ENCODE measurements at regions not wholly inside any gene's neighbourhood (a gene's known extent, or its start where the extent isn't known, plus 50 kb on each side); places are given as distances from the start of the nearest gene placed in this dataset.

DNA sequence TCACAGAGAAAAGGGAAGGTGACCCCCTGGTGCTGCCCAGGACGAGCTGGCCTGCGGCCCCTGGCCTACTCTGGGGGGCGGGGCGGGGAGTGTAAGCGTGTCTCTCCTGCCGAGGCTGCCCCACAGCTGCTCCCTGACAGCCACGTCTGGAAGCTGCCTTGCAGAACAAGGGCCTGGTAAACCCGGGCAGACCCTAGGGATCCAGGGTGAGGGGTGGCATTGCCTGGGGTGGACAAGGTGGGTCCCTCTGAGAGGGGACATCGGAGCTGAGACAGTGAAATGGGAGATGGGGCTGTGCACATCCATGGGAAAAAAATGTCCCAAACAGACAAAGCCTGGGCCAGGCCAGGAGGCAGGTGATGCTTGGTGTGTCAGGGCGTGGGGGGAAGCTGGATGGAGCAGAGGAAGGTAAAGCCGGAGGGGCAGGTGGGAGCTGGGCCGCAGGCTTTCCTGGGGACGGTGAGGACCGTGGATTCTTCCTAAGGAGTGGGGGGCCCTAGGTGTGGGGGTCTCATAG, 66.0 kb upstream of the HDAC4 start:
- Histone ChIP-seq H3K9me3 (ENCODE audit: severe bottlenecking) (no peaks in the 10 kb centered on the region), H3K4me1 (ENCODE audit: insufficient read depth, poor library complexity, severe bottlenecking) (peaks cover 7% of the 10 kb centered on the region), H3K27me3 (ENCODE audit: insufficient read depth, poor library complexity, severe bottlenecking) (no peaks in the 10 kb centered on the region), H3K4me3 (ENCODE audit: severe bottlenecking) (no peak overlapping the region), H3K27ac (ENCODE audit: poor library complexity, severe bottlenecking) (no peak overlapping the region), H3K36me3 (ENCODE audit: low read depth) (no peaks in the 10 kb centered on the region)
- DNase-seq (ENCODE audit: low spot score): peak; percentile 61
- ATAC-seq (ENCODE audit: low read depth): no peak
- TF ChIP-seq, protein P1, sequence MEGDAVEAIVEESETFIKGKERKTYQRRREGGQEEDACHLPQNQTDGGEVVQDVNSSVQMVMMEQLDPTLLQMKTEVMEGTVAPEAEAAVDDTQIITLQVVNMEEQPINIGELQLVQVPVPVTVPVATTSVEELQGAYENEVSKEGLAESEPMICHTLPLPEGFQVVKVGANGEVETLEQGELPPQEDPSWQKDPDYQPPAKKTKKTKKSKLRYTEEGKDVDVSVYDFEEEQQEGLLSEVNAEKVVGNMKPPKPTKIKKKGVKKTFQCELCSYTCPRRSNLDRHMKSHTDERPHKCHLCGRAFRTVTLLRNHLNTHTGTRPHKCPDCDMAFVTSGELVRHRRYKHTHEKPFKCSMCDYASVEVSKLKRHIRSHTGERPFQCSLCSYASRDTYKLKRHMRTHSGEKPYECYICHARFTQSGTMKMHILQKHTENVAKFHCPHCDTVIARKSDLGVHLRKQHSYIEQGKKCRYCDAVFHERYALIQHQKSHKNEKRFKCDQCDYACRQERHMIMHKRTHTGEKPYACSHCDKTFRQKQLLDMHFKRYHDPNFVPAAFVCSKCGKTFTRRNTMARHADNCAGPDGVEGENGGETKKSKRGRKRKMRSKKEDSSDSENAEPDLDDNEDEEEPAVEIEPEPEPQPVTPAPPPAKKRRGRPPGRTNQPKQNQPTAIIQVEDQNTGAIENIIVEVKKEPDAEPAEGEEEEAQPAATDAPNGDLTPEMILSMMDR (IDR thresholded peaks at IDR 0.05; ENCODE audit: poor library complexity, severe bottlenecking): no peak

DNA sequence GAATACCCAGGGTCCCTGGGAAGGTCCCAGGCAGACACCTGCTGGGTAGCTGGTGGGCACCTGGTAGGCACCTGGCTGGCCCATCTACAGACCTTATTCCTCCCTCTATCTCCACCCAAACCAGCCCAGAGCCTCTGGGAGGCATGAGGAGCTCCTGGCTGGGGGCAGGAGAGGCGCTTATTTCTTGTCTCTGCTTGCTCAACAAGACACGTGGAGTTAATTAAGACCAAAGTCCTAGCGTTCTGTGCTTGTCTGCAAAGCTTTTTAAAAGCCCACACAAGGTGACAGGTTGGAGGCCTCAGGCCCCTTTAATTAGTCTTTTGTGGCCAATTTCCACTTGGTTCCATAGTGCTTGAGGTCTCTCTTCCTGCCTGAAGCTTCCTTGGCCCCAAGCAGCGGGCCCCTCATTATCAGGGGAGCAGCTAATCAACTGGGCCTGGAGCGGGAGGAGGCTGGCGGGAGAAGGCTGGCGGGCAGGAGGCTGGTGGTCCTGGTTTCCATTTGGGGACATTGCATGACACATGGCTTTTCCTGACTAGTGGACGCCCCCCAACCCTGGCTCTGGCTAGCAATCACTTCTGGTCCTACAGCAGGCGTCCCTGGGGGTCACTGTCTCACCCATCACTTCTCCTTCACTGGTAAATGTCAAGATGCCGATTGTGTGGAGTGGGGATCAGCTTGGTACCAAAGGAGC, 65.4 kb upstream of the HDAC4 start:
- Histone ChIP-seq H3K4me3 (ENCODE audit: severe bottlenecking) (no peak overlapping the region), H3K4me1 (ENCODE audit: insufficient read depth, poor library complexity, severe bottlenecking) (peaks cover 7% of the 10 kb centered on the region), H3K36me3 (ENCODE audit: low read depth) (no peaks in the 10 kb centered on the region), H3K27me3 (ENCODE audit: insufficient read depth, poor library complexity, severe bottlenecking) (no peaks in the 10 kb centered on the region), H3K27ac (ENCODE audit: poor library complexity, severe bottlenecking) (no peak overlapping the region), H3K9me3 (ENCODE audit: severe bottlenecking) (no peaks in the 10 kb centered on the region)
- TF ChIP-seq, protein P1 (IDR thresholded peaks at IDR 0.05; ENCODE audit: poor library complexity, severe bottlenecking): no peak
- ATAC-seq (ENCODE audit: low read depth) (no peak), DNase-seq (ENCODE audit: low spot score) (peak; percentile 34)

DNA sequence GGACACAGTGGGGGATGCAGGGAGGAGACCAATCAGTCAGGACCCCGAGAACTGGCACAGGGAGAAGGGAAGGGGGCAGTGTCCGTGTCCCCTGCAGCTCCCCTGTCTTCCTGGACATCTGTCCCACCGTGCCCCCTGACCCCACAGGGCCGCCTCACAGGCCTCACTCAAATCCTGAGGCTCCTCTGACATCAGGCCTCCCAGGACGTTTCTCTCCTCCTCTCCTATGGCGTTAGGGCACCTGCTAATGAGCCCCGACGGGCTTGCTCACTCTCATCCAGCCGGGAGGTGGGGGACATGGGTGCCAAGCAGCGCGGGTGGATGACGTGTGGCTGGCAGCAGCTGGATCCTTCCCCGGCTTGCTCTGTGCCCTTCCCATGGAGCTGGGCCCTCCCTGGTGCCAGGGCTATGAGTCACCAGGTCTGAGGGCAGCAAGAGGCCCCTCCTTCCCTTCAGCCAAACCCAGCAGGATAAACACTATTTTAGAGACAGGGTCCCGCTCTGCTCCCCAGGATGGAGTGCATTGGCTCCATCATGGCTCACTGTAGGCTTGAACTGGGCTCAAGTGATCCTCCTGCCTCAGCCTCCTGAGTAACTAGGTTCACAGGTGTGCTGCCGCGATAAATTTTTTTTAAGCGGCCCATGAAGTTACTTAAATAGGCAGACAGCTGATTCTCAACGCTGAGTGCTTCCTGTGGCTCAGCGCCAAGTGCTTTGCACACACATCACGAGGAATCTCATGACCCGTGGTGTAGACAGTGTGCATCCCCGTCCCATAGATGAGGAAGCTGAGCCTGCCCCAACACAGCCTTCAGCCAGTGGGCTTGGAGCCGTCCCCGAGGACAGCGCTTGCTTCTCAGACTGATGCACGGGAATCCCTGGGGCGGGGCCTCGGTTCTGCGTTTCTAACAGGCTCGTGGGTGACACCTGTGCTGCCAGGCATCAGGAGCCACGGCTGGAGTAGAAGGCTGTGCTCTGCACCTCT, 64.5 kb upstream of the HDAC4 start:
- TF ChIP-seq, protein P1 (IDR thresholded peaks at IDR 0.05; ENCODE audit: poor library complexity, severe bottlenecking): no peak
- peaks cover 7% of the 10 kb centered on the region for H3K4me1 ChIP-seq (ENCODE audit: insufficient read depth, poor library complexity, severe bottlenecking)
- no peaks in the 10 kb centered on the region for H3K27me3 ChIP-seq (ENCODE audit: insufficient read depth, poor library complexity, severe bottlenecking)
- H3K9me3 ChIP-seq (ENCODE audit: severe bottlenecking): no peaks in the 10 kb centered on the region
- DNase-seq (ENCODE audit: low spot score): peak; percentile 83
- no peak overlapping the region for H3K27ac ChIP-seq (ENCODE audit: poor library complexity, severe bottlenecking)
- ATAC-seq (ENCODE audit: low read depth): peak; percentile 97
- no peak overlapping the region for H3K4me3 ChIP-seq (ENCODE audit: severe bottlenecking)
- H3K36me3 ChIP-seq (ENCODE audit: low read depth): no peaks in the 10 kb centered on the region

DNA sequence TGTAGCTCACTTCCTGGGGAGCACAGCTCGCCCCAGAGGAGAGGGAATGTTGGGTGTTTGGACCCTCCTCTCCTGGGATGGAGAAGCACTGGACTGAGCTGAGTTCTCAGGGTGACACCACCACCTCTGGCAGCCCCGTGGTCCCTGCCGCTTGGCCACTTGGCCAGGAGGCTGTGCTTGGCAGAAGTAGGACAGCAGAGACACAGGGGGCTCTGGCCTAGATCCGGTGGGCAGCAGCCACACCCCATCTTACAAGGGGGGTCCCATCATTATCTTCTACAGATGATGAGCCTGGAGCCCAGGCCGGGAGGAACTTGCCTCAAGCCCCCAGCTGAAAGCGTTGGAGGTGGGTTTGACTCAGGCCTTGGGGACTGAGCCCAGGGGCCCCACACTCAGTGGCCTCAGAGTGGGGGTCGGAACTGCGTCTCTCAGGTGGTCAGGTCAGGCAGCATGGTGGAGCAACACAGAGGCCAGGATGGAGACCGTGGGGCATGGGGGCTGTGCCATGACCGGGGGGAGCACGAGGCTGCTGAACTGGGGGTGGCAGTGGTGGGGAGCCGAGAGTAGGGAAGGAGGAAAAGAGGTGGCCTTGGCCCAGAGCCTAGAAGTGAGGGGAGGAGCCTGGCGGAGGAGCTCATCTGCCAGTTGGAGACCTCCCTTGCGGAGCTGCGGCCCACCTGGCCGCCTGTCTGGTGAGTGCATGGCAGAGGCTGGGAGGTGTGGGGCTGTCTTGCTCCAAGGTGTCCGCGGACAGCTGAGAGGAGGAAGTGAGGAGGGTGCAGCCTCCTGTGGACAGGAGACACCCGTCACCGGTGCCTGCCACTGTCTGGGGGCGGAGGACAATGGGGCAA, 63.6 kb upstream of the HDAC4 start:
- ATAC-seq (ENCODE audit: low read depth): no peak
- no peak overlapping the region for H3K27ac ChIP-seq (ENCODE audit: poor library complexity, severe bottlenecking)

More for the DNA sequence above, 63.6 kb upstream of the HDAC4 start:
- TF ChIP-seq, protein P1 (IDR thresholded peaks at IDR 0.05; ENCODE audit: poor library complexity, severe bottlenecking): no peak
- DNase-seq (ENCODE audit: low spot score): peak; percentile 39
- no peaks in the 10 kb centered on the region for H3K27me3 ChIP-seq (ENCODE audit: insufficient read depth, poor library complexity, severe bottlenecking)
- H3K9me3 ChIP-seq (ENCODE audit: severe bottlenecking): no peaks in the 10 kb centered on the region
- no peak overlapping the region for H3K4me3 ChIP-seq (ENCODE audit: severe bottlenecking)
- no peaks in the 10 kb centered on the region for H3K36me3 ChIP-seq (ENCODE audit: low read depth)
- peaks cover 7% of the 10 kb centered on the region for H3K4me1 ChIP-seq (ENCODE audit: insufficient read depth, poor library complexity, severe bottlenecking)
